AG09309 (cell line): ENCODE measurements at regions not wholly inside any gene's neighbourhood (a gene's known extent, or its start where the extent isn't known, plus 50 kb on each side); places are given as distances from the start of the nearest gene placed in this dataset.
"Not testable (repeated sequence)": the region's sequence is repeated elsewhere in the genome, so short reads cannot be mapped to it uniquely, and the experiment has no call there.

ENCODE experiments used
- DNase-seq: peaks from one replicate; pipeline ENCODE4 v3.0.0-alpha.2; 2010; ENCODE audit warnings: low read depth
- H3K4me3 ChIP-seq: 2 replicates; pipeline ENCODE4 v1.5.1; 2011; ENCODE audit warnings: mild to moderate bottlenecking, low read depth, low read length, moderate library complexity; ENCODE audit not compliant: control insufficient read depth
- CTCF ChIP-seq: IDR thresholded peaks from 2 replicates; pipeline ENCODE4 v1.5.1; 2011; ENCODE audit warnings: mild to moderate bottlenecking, low read depth, low read length, inconsistent platforms; ENCODE audit not compliant: insufficient read depth, control insufficient read depth; ENCODE audit errors: missing control alignments

- DNase-seq, result no peak
Observed at GRCh38 chrX:1086444-1087409, 125.7 kb downstream of the CRLF2 start.

DNA sequence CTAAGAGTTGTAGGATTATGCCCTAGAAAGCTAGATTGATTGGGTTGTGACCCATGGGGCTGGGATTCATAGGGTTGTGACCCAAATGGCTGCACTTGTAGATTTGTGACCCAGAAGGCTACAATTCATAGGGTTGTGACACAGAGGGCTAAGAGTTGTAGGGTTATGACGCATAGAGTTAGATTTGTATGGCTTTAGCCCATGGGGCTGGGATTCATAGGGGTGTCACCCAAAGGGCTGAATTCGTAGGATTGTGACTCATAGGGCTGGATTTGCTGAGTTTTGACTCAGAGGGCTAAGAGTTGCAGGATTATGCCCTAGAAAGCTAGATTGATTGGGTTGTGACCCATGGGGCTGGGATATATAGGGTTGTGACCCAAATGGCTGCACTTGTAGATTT lies 126.6 kb downstream of the CRLF2 start:
- not testable (repeated sequence) for H3K4me3 ChIP-seq, DNase-seq

More at GRCh38 chrX:1086444-1087409, 125.7 kb downstream of the CRLF2 start:
- TF ChIP-seq CTCF, result no peak
- H3K4me3 ChIP-seq, result no peak overlapping the region

DNA sequence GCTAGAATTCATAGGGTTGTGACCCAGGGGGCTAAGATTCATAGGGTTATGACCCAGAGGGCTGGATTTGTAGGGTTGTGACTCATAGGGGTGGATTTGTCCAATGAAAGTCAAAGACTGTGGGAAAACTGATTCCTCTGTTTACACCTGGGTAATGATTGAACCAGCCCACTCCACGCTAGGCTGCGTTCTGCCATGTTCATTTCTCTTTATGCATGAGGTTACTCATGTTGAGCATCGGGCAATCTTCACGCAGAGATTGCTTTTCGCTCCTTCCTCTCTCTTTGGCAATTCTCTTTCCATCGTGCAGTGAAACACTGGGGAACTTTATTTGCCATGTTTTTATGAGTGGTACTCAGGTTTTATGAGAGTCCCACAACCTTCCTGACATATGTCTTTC lies 127.8 kb downstream of the CRLF2 start:
- no peak overlapping the region for H3K4me3 ChIP-seq
- no peak for TF ChIP-seq CTCF
- no peak for DNase-seq

DNA sequence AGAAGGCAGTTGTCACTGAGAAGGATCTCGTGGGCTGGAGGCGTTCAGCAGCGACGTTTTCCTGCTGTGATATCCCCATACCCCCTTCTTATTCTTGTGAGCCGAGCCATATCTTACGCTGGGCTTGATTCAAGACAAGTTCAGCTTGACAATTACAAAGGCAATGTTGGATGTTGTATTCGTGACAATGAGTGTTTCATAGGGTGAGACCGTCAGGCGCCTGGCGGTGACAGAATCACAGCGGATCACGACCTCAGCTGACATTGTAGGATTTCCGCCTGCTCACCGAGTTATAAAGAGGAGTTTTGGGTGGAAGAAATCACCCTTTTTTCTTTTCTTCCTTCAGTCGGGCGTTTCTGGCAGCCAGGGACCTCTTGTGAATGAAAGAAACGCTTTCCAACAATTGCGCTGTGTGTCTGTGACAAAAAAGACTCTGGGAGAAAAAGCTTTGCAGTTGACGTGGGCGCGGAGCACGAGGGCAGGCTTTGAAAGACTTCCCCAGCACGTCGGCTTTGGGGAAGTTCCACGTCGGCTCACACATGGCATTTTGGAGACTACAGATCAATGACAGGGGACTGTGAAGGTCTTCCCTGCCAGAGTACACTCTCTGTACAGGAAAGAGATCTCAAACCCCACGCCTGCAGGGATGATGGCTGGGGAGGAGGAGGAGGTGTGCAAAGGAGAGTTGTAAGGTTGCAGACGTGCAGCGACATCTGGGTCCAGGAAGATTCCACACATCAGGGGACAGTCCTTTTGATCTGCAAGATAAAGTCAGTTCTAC lies 135.4 kb downstream of the CRLF2 start:
- no peak for TF ChIP-seq CTCF
- H3K4me3 ChIP-seq, result no peak overlapping the region
- no peak for DNase-seq

DNA sequence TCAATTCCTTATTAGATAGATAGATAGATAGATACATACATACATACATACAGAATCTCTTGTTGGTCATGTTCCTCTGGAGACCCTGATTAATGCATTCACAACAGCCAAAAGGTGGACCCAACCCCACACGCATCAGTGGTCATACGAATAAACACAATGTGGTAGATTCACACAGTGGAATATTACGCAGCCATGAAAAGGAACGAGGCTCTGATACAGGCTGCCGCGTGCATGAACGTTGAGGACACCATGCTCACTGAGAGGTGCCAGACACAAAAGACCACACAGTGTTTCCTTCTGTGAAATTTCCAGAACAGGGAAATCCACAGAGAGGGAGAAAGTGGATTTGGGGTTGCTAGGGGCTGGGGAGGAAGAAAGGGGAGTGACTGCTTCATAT lies 136.7 kb downstream of the CRLF2 start:
- no peak overlapping the region for H3K4me3 ChIP-seq
- TF ChIP-seq CTCF, result no peak
- no peak for DNase-seq

- no peak overlapping the region for H3K4me3 ChIP-seq
- TF ChIP-seq CTCF, result no peak
- DNase-seq, result no peak
Observed at GRCh38 chrX:1075156-1075555, 137.3 kb downstream of the CRLF2 start.

DNA sequence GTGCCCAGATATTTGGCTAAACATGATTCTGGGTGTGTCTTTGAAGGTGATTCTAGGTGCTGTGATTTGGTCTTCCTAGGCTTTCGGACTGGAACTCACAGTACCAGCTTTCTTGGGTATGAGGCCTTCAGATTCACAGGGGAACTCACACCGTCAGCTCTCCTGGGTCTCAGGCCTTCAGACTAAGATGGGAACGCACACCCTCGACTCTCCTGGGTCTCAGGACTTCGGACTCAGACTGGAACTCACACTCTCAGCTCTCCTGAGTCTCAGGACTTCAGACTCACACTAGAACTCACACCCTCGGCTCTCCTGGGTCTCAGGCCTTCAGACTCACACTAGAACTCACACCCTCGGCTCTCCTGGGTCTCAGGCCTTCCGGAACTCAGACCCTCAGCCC lies 137.7 kb downstream of the CRLF2 start:
- no peak for DNase-seq
- no peak overlapping the region for H3K4me3 ChIP-seq
- TF ChIP-seq CTCF, result no peak
